ENCODE measurements at regions not wholly inside any gene's neighbourhood (a gene's known extent, or its start where the extent isn't known, plus 50 kb on each side); places are given as distances from the start of the nearest gene placed in this dataset.

GRCh38 chr3:76043746-76044145 is 258.4 kb upstream of the ZNF717 start:
- Histone ChIP-seq H2BK20ac (ENCODE audit: low read length) (no peak overlapping the region), H3K79me2 (ENCODE audit: control insufficient read depth in 1 of 2, insufficient read depth in 2 of 2, low read length in 2 of 2) (no peaks in the 10 kb centered on the region), H2AK5ac (ENCODE audit: low read depth, low read length) (no peak overlapping the region), H3K23me2 (ENCODE audit: low read depth, low read length) (no peaks in the 10 kb centered on the region), H2BK12ac (ENCODE audit: low read depth, low read length) (no peak overlapping the region; the same call in 1 of the 2 replicates), H4K5ac (ENCODE audit: insufficient read length, low read depth, low read length) (no peak overlapping the region), H3K18ac (ENCODE audit: extremely low read depth, low read length) (no peak overlapping the region), H2BK120ac (replicated peaks; ENCODE audit: low read depth, low read length) (no peak overlapping the region), H3K4ac (replicated peaks; ENCODE audit: insufficient read length, low read depth, low read length) (no peak overlapping the region), H2AFZ (ENCODE audit: low read length) (no peak overlapping the region), H3K9me3 (ENCODE audit: insufficient read depth in 2 of 2, low read depth in 1 of 2, low read length in 1 of 2) (no peaks in the 10 kb centered on the region), H3K4me2 (ENCODE audit: insufficient read depth in 1 of 2, low read depth in 2 of 2, low read length in 2 of 2) (peak overlapping the region; percentile 7 to 50; a peak in 3 of 4 replicates), H3K27me3 (replicated peaks in 1 of 4; ENCODE audit: control insufficient read depth in 3 of 4, extremely low read depth in 1 of 4, insufficient read depth in 3 of 4, low read length in 3 of 4) (no peaks in the 10 kb centered on the region), H2BK15ac (ENCODE audit: low read length) (no peak overlapping the region), H3K36me3 (ENCODE audit: control insufficient read depth in 2 of 4, insufficient read depth in 4 of 4, low read length in 3 of 4) (no peaks in the 10 kb centered on the region), H3K14ac (ENCODE audit: insufficient read length) (no peak overlapping the region), H3K9ac (replicated peaks in 1 of 4; ENCODE audit: extremely low read depth in 1 of 4, low read depth in 3 of 4, low read length in 3 of 4) (no peak overlapping the region), H4K8ac (ENCODE audit: extremely low read depth, insufficient read depth, low read length) (no peak overlapping the region), H2BK5ac (ENCODE audit: low read depth, low read length) (peak overlapping the region; percentile 97; the same call in 1 of the 2 replicates), H4K91ac (replicated peaks; ENCODE audit: insufficient read length, low read length) (no peak overlapping the region), H3K4me1 (replicated peaks in 1 of 4; ENCODE audit: control insufficient read depth in 3 of 4, insufficient read depth in 4 of 4, low read length in 3 of 4) (peaks cover 4 to 24% (median 16%) of the 10 kb centered on the region in 4 experiments; a peak in 6 of 7 replicates), H3K4me3 (ENCODE audit: extremely low read depth in 1 of 4, insufficient read depth in 2 of 4, low read depth in 3 of 4, low read length in 4 of 4) (peak overlapping the region in 1 of 4 experiments; percentile 22; a peak in 2 of 8 replicates), H3K27ac (ENCODE audit: low read depth, low read length) (peak overlapping the region; percentile 51; the same call in 1 of the 2 replicates), H3K23ac (ENCODE audit: insufficient read length) (no peak overlapping the region), H3K56ac (replicated peaks; ENCODE audit: insufficient read length, low read depth, low read length) (no peak overlapping the region), H3K79me1 (ENCODE audit: low read depth, low read length) (no peaks in the 10 kb centered on the region), H4K20me1 (replicated peaks in 1 of 2; ENCODE audit: control insufficient read depth in 1 of 2, insufficient read depth in 2 of 2, low read length in 2 of 2) (no peaks in the 10 kb centered on the region)
- ChIA-PET POLR2A (ENCODE audit: partially characterized antibody) (interaction anchor here (0.7 to 4.2 kb wide), 2 partner anchors 10 to 19 kb away, joined by 6 to 14 read pairs; no protein-coding TSS in a partner anchor), CTCF (ENCODE audit: partially characterized antibody) (interaction anchor here (0.8 to 3.9 kb wide), 13 partner anchors 10 to 608 kb away, joined by 3 to 54 read pairs (median 5); no protein-coding TSS in a partner anchor)
- DNase-seq (ENCODE audit: low read depth in 1 of 2, low spot score in 2 of 2) (peak in 1 of 2 experiments; percentile 70), FAIRE-seq (peak; percentile 88)
- 0% methylated on average over 2 of the region's 2 CpGs; no CpG with 5 or more reads in 1 of the 2 experiments for WGBS, 2 experiments (ENCODE audit: extremely low coverage in 1 of 2, insufficient coverage in 1 of 2, insufficient read length in 1 of 2, insufficient replicate concordance in 2 of 2, low coverage in 1 of 2, low lambda C conversion rate in 2 of 2, missing lambda C conversion rate in 1 of 2)
- TF ChIP-seq CHD2 (IDR thresholded peaks at IDR 0.05; ENCODE audit: low read length), result peak; percentile 28; the same call in 1 of the 2 replicates
- no peak; the same call in 1 of the 2 replicates for TF ChIP-seq TBP (IDR thresholded peaks at IDR 0.05; ENCODE audit: low read depth, low read length)
- TF ChIP-seq, protein P1, sequence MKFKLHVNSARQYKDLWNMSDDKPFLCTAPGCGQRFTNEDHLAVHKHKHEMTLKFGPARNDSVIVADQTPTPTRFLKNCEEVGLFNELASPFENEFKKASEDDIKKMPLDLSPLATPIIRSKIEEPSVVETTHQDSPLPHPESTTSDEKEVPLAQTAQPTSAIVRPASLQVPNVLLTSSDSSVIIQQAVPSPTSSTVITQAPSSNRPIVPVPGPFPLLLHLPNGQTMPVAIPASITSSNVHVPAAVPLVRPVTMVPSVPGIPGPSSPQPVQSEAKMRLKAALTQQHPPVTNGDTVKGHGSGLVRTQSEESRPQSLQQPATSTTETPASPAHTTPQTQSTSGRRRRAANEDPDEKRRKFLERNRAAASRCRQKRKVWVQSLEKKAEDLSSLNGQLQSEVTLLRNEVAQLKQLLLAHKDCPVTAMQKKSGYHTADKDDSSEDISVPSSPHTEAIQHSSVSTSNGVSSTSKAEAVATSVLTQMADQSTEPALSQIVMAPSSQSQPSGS (IDR thresholded peaks at IDR 0.05; ENCODE audit: low read length), result 0 out of 2 replicates have a peak, but pooled peaks have one; percentile 56
- TF ChIP-seq POU5F1 (IDR thresholded peaks at IDR 0.05; ENCODE audit: low read depth, low read length), result 0 out of 2 replicates have a peak, but pooled peaks have one; percentile 56
- TF ChIP-seq RNF2 (IDR thresholded peaks at IDR 0.05; ENCODE audit: borderline replicate concordance, low read depth, low read length, missing control alignments, poor library complexity, severe bottlenecking), result no peak
- no peak for TF ChIP-seq POLR2AphosphoS5 (IDR thresholded peaks at IDR 0.05; ENCODE audit: low read depth, low read length)
- peak; percentile 81 for TF ChIP-seq NANOG (IDR thresholded peaks at IDR 0.05; ENCODE audit: insufficient read depth, low read depth, low read length, poor library complexity, severe bottlenecking)
- peak; percentile 59; the same call in 1 of the 2 replicates for TF ChIP-seq CEBPB (IDR thresholded peaks at IDR 0.05; ENCODE audit: low read depth, low read length)
- no peak for TF ChIP-seq JUND (IDR thresholded peaks at IDR 0.05; ENCODE audit: low read length)
- TF ChIP-seq EP300 (IDR thresholded peaks at IDR 0.05; ENCODE audit: borderline replicate concordance in 1 of 2, low read depth in 2 of 2, low read length in 2 of 2), result peak in 1 of 2 experiments; percentile 73; a peak in 1 of 3 replicates
- no peak for TF ChIP-seq BCL11A (IDR thresholded peaks at IDR 0.05; ENCODE audit: low read depth in 2 of 2, low read length in 2 of 2)

Measured in H1 (cell line).